Panc1 (cell line): ENCODE measurements at regions not wholly inside any gene's neighbourhood (a gene's known extent, or its start where the extent isn't known, plus 50 kb on each side); places are given as distances from the start of the nearest gene placed in this dataset.

ENCODE experiments used
- POLR2AphosphoS5 ChIP-seq: IDR thresholded peaks from 2 replicates; pipeline ENCODE4 v1.6.1; 2012; ENCODE audit warnings: mild to moderate bottlenecking, low read depth, low read length, moderate library complexity
- SIN3A ChIP-seq: IDR thresholded peaks from 2 replicates; pipeline ENCODE4 v1.6.1; 2012; ENCODE audit warnings: low read depth, mild to moderate bottlenecking, low read length, moderate library complexity, borderline replicate concordance; ENCODE audit not compliant: insufficient read depth
- TCF7L2 ChIP-seq: IDR thresholded peaks from 2 replicates; pipeline ENCODE4 v1.6.1; 2011; ENCODE audit warnings: mild to moderate bottlenecking, low read depth, low read length, inconsistent platforms
- TF ChIP-seq, protein P1 (sequence below): fragments of 450-650 bp; IDR thresholded peaks from 2 replicates; pipeline ENCODE4 v1.5.1; 2017; ENCODE audit warnings: mild to moderate bottlenecking
- TF ChIP-seq, protein P2 (sequence below), 2 experiments: IDR thresholded peaks; 2 replicates each; pipeline ENCODE4 v1.6.1; 2011 to 2012; ENCODE audit warnings: low read depth in 2 of 2, control low read depth in 1 of 2, low read length in 1 of 2, mild to moderate bottlenecking in 1 of 2, moderate library complexity in 1 of 2; ENCODE audit not compliant: insufficient read depth in 1 of 2

DNA sequence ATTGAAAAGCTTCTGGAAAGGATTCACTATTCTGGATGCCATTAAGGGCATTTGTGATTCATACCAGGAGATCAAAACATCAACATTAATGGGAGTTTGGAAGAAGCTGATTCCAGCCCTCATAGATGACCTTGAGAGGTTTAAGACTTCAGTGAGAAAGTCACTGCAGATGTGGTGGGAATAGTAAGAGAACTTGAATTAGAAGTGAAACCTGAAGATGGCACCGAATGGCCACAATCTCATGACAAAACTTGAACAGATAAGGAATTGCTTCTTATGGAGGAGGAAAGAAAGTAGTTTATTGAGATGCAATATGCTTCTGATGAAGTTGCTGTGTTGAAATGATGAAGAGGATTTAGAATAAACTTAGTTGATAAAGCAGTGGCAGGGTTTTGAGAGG, 254.6 kb upstream of the SLC24A2 start:
- TF ChIP-seq POLR2AphosphoS5 (no peak), TCF7L2 (no peak), SIN3A (no peak)
- TF ChIP-seq, protein P1, sequence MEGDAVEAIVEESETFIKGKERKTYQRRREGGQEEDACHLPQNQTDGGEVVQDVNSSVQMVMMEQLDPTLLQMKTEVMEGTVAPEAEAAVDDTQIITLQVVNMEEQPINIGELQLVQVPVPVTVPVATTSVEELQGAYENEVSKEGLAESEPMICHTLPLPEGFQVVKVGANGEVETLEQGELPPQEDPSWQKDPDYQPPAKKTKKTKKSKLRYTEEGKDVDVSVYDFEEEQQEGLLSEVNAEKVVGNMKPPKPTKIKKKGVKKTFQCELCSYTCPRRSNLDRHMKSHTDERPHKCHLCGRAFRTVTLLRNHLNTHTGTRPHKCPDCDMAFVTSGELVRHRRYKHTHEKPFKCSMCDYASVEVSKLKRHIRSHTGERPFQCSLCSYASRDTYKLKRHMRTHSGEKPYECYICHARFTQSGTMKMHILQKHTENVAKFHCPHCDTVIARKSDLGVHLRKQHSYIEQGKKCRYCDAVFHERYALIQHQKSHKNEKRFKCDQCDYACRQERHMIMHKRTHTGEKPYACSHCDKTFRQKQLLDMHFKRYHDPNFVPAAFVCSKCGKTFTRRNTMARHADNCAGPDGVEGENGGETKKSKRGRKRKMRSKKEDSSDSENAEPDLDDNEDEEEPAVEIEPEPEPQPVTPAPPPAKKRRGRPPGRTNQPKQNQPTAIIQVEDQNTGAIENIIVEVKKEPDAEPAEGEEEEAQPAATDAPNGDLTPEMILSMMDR: no peak
- TF ChIP-seq, protein P2, sequence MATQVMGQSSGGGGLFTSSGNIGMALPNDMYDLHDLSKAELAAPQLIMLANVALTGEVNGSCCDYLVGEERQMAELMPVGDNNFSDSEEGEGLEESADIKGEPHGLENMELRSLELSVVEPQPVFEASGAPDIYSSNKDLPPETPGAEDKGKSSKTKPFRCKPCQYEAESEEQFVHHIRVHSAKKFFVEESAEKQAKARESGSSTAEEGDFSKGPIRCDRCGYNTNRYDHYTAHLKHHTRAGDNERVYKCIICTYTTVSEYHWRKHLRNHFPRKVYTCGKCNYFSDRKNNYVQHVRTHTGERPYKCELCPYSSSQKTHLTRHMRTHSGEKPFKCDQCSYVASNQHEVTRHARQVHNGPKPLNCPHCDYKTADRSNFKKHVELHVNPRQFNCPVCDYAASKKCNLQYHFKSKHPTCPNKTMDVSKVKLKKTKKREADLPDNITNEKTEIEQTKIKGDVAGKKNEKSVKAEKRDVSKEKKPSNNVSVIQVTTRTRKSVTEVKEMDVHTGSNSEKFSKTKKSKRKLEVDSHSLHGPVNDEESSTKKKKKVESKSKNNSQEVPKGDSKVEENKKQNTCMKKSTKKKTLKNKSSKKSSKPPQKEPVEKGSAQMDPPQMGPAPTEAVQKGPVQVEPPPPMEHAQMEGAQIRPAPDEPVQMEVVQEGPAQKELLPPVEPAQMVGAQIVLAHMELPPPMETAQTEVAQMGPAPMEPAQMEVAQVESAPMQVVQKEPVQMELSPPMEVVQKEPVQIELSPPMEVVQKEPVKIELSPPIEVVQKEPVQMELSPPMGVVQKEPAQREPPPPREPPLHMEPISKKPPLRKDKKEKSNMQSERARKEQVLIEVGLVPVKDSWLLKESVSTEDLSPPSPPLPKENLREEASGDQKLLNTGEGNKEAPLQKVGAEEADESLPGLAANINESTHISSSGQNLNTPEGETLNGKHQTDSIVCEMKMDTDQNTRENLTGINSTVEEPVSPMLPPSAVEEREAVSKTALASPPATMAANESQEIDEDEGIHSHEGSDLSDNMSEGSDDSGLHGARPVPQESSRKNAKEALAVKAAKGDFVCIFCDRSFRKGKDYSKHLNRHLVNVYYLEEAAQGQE (IDR thresholded peaks at IDR 0.05; ENCODE audit: insufficient read depth in 1 of 2, low read depth in 2 of 2, low read length in 1 of 2): no peak
